ENCODE measurements at regions not wholly inside any gene's neighbourhood (a gene's known extent, or its start where the extent isn't known, plus 50 kb on each side); places are given as distances from the start of the nearest gene placed in this dataset.
A peak's percentile ranks its signal among the peaks of the same experiment; 100 is the strongest.
"Not testable (repeated sequence)": the region's sequence is repeated elsewhere in the genome, so short reads cannot be mapped to it uniquely, and the experiment has no call there.

DNA sequence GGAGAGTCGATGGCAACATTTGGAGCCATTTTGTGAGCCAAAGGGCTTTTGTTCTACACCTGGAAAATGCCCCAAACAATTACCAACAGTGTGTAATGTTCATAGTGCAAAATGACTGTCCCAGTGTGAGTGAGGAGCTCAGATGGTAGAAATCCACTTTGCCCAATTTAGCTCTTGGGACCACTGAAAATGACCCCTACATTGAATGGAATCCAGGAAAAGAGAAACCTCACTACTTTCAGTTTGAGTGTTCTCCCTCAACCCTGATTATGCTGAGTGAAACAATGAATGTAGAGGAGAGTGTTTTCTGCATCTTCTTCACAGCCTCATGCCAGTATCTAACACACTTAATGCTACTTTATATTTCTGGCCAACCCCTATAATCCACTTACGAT is 84.9 kb upstream of the NRN1 start:
- no peak for DNase-seq

DNA sequence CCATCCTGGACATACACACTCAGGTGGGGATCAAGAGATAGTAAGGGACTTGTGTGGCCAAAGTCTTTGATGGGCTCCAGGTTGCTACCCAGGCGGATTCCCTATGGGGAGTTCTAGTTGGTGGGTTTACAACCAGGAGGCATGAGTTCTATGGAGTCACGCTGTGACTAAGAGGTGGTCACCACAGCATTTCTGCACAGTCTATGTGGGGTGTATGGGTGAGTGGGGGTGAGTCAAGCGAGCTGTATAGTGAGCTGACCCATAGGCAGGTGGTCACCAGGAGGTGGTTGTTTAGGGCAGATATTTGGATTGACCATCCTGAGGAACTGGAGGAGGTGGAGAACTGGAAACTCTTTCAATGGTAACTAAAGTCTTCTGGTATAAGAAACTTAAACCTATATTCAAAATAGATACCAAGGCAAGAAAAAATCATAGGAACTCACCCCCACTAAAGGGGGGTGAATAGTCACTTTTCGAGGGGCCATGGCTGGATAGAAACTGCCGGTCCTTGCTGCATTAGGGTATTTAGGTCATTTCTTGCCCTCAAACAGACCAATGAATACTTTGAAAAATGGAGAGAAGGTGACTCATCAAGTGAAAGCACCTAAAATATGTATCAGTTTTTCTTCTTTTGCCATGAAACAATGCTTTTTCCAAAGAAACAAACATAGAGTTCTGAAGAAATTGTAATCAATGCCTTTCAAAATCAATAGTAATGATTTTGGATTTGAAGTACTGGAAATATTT is 84.3 kb upstream of the NRN1 start:
- DNase-seq, result no peak

DNA sequence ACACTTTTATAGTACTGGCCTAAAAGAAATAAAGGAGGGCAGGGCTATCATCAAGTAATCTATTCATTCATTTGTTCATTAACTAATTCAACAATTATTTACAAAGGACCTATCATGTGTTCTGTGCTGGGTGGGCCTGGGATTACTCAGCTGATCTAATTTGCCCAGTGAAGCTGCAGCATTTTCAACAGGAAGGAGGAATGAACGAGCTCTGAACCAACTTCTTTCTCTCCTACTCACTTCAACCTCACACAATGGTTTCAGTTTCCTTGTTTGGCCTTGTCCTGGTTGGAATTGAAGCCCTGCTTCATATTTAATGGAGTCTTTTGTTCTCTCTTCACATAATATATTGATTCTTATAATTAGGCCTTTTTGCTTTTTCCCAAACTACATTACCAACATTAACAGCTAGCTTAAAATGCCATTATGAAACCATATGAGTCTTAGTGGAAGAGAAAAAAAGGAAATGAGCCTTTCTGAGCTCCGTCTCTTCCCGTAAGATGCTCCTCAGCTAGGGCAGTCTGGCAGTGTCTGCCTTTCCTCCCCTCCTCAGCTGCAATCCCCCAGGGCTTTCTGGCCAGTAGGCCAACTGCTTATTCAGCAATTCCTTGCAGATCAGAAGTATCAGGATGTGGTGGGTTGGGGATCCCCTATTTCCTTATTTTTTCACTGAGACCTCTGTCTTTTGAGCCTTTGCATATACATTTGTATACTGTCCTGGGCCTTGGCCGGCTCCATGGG is 79.4 kb upstream of the NRN1 start:
- no peak for DNase-seq

DNA sequence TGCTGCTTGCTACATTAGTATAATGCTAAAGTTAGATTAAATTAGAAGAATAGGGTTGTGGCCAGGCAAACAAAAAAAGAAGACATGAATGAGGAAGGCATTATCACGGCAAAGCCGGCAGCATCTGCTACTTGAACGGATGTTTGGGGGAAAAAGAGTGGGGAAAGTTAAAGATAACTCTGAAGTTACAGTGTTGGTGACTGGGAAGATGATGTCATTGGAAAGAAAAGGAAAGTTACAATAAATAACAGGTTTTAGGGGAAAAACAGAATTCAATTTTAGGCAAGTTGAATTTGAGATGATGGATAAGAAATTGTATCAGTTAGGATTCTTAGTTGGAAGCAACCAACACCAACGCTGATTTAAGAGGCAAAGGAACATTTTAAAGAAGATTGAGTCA is 74.2 kb upstream of the NRN1 start:
- no peak for DNase-seq

DNA sequence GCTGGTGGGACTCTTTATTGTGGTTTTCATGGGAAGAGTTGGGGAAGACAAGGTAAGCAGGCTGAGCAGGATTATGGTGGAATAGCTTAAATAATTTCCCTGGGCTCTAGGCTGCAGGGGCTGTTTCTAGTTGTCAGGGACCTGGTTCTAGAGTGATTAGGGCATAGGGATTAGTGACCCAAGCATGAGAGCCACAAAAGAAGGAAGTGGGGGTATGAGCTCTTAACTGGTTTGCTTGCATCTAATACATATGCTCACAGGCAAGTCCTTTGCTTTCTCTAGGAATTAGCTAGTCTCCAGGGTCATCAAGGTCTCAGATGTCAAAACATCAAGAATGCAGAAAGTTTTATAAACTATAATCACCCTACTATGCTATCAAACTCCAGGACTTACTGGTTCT is 67.5 kb upstream of the NRN1 start:
- no peak for DNase-seq

DNA sequence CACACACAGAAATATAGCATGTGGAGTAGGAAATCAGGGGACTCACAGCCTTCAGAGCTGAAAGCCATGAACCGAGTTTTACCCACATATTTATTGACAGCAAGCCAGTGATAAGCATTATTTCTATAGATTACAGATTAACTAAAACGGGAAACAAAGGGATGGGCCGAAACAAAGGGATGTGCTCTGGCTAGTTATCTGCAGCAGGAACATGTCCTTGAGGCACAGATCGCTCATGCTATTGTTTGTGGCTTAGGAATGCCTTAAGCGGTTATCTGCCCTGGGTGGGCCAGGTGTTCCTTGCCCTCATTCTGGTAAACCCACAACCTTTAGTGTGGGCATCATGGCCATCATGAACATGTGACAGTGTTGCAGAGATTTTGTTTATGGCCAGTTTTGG is 61.4 kb upstream of the NRN1 start:
- DNase-seq, result not testable (repeated sequence)

DNA sequence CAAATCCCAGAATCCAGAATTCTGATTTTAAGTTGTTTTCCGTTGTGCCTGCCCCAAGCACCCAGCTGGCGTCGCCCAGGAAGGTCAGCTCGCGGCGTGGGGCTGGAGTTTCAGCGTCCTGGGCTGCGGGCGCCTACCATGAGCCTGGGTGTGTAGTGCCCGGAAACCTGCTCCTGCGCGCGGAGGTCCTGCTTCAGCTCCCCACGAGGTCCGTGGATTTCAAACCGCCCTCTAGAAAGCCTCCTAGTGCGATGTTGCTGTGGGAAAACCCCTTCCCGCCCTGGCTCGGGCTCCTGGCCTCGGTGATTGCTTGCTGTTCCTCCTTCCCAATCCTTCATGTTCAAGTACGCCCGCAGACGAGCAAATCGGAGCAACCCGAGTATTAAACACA is 51.3 kb upstream of the NRN1 start:
- no peak for DNase-seq

DNA sequence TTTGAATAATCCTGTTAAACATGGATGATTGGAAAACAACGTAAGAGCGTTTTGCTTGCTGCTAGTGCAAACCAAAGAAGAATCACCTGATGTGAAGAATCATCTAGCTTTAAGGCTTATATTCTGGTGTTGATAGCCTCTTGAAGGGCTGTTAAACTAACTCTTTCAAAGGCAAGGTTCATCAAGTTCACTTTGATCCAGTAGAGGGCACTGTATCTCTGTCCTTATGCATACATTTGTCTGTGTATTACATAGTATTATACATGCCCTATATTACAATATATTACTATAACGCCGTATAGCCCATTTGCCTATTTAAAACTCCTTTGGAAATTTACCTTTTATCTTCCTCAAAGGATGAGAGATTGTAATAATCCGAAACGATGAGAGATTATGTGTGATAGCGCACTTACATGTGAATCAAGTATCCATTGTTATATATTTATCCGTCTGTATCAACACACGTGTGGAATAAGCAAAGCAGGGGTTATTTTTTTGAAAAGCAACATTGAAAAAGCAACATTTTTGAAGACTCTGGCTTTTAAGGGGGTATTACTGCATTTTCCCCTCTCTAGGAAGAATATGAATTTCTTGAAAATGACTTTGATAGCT is 50.8 kb upstream of the NRN1 start:
- DNase-seq, result peak; percentile 10
